ENCODE measurements at regions not wholly inside any gene's neighbourhood (a gene's known extent, or its start where the extent isn't known, plus 50 kb on each side); places are given as distances from the start of the nearest gene placed in this dataset.

- TF ChIP-seq CTCF (IDR thresholded peaks at IDR 0.05), result no peak
- no peak for TF ChIP-seq POLR2AphosphoS5 (IDR thresholded peaks at IDR 0.05; ENCODE audit: low read depth, low read length)
Observed at GRCh38 chr3:72487946-72488737, 360.1 kb downstream of the SHQ1 start.
